ENCODE measurements at regions not wholly inside any gene's neighbourhood (a gene's known extent, or its start where the extent isn't known, plus 50 kb on each side); places are given as distances from the start of the nearest gene placed in this dataset.

- POLR2A ChIA-PET = no interaction called here
Measured at GRCh38 chr14:92264195-92264594, 58.8 kb upstream of the SLC24A4 start.

GRCh38 chr14:92266216-92266615 lies 56.7 kb upstream of the SLC24A4 start:
- Mint-ChIP-seq H3K4me1 (0 out of 2 replicates have a peak, but pooled peaks cover 2% of the 10 kb centered on the region), H3K36me3 (no peaks in the 10 kb centered on the region), H3K9me3 (no peaks in the 10 kb centered on the region), H3K4me3 (no peak overlapping the region), H3K27ac (peak overlapping the region; percentile 69), H3K27me3 (ENCODE audit: low read depth) (no peaks in the 10 kb centered on the region)
- ATAC-seq = no peak
- POLR2A ChIA-PET = no interaction called here
- TF ChIP-seq NR2C2 (CRISPR knock-in tag; IDR thresholded peaks at IDR 0.05) (no peak), ZNF281 (CRISPR knock-in tag; IDR thresholded peaks at IDR 0.05) (no peak), ZNF121 (CRISPR knock-in tag; IDR thresholded peaks at IDR 0.05) (no peak), FOXP1 (CRISPR knock-in tag; IDR thresholded peaks at IDR 0.05; ENCODE audit: borderline replicate concordance) (no peak), ZNF219 (CRISPR knock-in tag; IDR thresholded peaks at IDR 0.05; ENCODE audit: borderline replicate concordance) (no peak), TCF7 (CRISPR knock-in tag; IDR thresholded peaks at IDR 0.05; ENCODE audit: low read depth) (no peak), ESRRA (CRISPR knock-in tag; IDR thresholded peaks at IDR 0.05; ENCODE audit: borderline replicate concordance) (no peak), MLX (CRISPR knock-in tag; IDR thresholded peaks at IDR 0.05) (no peak), ZBTB43 (CRISPR knock-in tag; IDR thresholded peaks at IDR 0.05) (no peak), ZNF532 (CRISPR knock-in tag; IDR thresholded peaks at IDR 0.05; ENCODE audit: borderline replicate concordance) (no peak), E2F1 (CRISPR knock-in tag; IDR thresholded peaks at IDR 0.05) (no peak), IRF2 (CRISPR knock-in tag; IDR thresholded peaks at IDR 0.05; ENCODE audit: borderline replicate concordance, low read depth) (no peak), MXD4 (CRISPR knock-in tag; IDR thresholded peaks at IDR 0.05; ENCODE audit: borderline replicate concordance) (no peak)
- CTCF ChIA-PET = no interaction called here
- DNase-seq (ENCODE audit: low spot score) = no peak

More at GRCh38 chr14:92264195-92264594, 58.8 kb upstream of the SLC24A4 start:
- no peaks in the 10 kb centered on the region for H3K36me3 Mint-ChIP-seq
- H3K4me1 Mint-ChIP-seq = 0 out of 2 replicates have a peak, but pooled peaks cover 2% of the 10 kb centered on the region
- no peak overlapping the region for H3K27ac Mint-ChIP-seq
- TF ChIP-seq E2F1 (CRISPR knock-in tag; IDR thresholded peaks at IDR 0.05) (no peak), NFATC4 (CRISPR knock-in tag; IDR thresholded peaks at IDR 0.05) (no peak)
- no peak overlapping the region for H3K4me3 Mint-ChIP-seq
- CTCF ChIA-PET = interaction anchor here (1.4 kb wide), 1 partner anchor 10 kb away, joined by 3 read pairs; no protein-coding TSS in a partner anchor
- no peak for DNase-seq (ENCODE audit: low spot score)
- H3K9me3 Mint-ChIP-seq = no peaks in the 10 kb centered on the region
- no peaks in the 10 kb centered on the region; the same call in 1 of the 2 replicates for H3K27me3 Mint-ChIP-seq (ENCODE audit: low read depth)
- peak; percentile 22; the same call in 1 of the 2 replicates for ATAC-seq
